ENCODE measurements at regions not wholly inside any gene's neighbourhood (a gene's known extent, or its start where the extent isn't known, plus 50 kb on each side); places are given as distances from the start of the nearest gene placed in this dataset.

DNA sequence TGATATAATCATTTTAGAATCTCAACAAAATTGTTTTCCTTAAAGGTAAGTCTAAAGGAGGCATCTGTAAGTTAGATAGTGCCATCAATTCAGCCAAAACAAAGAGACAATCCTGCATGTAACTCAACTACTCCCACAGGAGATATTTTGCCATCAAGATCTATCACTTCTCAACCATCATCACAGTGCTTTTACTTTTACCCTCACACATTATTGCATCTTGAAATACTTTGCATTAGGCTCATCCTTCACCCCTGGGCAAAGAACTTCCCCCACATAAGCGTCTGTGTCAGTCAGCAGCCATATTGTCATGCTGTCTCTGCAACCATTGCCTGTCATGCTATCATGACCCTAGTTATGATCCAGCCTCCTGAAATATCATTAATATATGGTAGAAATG lies 54.9 kb upstream of the NLGN1 start:
- in situ Hi-C loops (cut with MboI; ENCODE audit: low sequenced_read_pairs, unreplicated experiment): no loop called here
- TF ChIP-seq, protein P1, sequence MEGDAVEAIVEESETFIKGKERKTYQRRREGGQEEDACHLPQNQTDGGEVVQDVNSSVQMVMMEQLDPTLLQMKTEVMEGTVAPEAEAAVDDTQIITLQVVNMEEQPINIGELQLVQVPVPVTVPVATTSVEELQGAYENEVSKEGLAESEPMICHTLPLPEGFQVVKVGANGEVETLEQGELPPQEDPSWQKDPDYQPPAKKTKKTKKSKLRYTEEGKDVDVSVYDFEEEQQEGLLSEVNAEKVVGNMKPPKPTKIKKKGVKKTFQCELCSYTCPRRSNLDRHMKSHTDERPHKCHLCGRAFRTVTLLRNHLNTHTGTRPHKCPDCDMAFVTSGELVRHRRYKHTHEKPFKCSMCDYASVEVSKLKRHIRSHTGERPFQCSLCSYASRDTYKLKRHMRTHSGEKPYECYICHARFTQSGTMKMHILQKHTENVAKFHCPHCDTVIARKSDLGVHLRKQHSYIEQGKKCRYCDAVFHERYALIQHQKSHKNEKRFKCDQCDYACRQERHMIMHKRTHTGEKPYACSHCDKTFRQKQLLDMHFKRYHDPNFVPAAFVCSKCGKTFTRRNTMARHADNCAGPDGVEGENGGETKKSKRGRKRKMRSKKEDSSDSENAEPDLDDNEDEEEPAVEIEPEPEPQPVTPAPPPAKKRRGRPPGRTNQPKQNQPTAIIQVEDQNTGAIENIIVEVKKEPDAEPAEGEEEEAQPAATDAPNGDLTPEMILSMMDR (IDR thresholded peaks at IDR 0.05; ENCODE audit: borderline replicate concordance, control extremely low read depth, extremely low read depth, insufficient read depth, missing control alignments): no peak

DNA sequence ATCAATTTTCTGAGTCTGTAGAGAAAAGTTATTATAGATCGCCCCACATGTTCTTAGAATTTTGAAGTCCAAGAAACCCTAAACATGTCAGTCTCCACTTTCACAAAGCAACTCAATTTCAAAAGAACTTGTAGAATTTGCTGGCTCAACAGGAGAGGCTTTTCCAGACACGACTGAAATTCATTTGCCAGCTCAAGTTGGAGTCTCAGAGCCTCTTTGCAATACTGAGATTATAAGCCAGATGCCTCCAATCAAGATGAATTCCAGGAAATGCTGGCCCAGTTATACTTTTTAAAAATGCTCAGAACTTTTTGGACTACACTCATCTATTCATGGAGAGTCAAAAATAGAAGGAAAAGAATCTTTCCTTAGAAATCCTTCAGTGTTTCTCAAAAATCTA lies 56.9 kb upstream of the NLGN1 start:
- no peak for DNase-seq (ENCODE audit: low spot score)
- TF ChIP-seq, protein P1 (IDR thresholded peaks at IDR 0.05; ENCODE audit: borderline replicate concordance, control extremely low read depth, extremely low read depth, insufficient read depth, missing control alignments): no peak
- in situ Hi-C loops (cut with MboI; ENCODE audit: low sequenced_read_pairs, unreplicated experiment): no loop called here

More for the DNA sequence above, 54.9 kb upstream of the NLGN1 start:
- DNase-seq (ENCODE audit: low spot score): no peak

DNA sequence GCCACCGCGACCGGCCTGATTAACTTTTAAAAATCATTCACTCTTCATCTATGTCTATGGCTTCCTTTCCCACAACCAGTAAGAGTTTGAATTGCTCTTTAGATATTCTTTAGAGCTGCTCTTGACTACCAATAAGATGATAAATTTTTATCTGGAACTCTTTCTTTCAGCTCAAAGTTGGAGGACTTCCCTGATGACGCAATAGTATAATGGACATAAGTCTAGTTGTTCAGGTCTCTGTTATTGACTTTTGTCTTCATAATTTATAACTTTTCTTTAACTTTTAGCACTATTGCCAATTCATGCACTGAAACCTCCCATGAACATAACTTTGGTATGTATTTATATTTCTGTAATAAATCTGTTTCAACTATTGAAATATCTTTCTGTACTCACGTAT lies 61.3 kb upstream of the NLGN1 start:
- TF ChIP-seq, protein P1 (IDR thresholded peaks at IDR 0.05; ENCODE audit: borderline replicate concordance, control extremely low read depth, extremely low read depth, insufficient read depth, missing control alignments): no peak
- DNase-seq (ENCODE audit: low spot score): no peak
- in situ Hi-C loops (cut with MboI; ENCODE audit: low sequenced_read_pairs, unreplicated experiment): no loop called here

DNA sequence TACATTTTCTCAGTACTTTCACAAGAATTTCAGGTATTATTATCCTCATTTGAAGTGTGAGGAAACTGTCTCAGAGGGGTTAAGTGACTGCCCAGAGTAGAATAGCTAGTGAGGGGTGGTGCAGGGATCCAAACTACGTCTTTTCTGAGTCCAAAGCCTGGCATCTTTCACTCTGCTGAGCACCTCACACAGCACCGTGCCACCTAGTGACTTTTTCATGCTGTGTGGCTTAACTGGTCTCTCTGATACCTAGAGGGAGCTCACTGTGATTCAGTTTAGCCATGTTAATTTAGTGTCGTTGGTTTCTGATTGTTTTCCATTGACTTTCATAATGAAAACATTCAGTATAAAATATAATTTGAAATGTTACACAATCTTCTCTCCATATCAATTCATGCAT lies 91.4 kb upstream of the NLGN1 start:
- in situ Hi-C loops (cut with MboI; ENCODE audit: low sequenced_read_pairs, unreplicated experiment): no loop called here
- no peak for DNase-seq (ENCODE audit: low spot score)
- TF ChIP-seq, protein P1 (IDR thresholded peaks at IDR 0.05; ENCODE audit: borderline replicate concordance, control extremely low read depth, extremely low read depth, insufficient read depth, missing control alignments): no peak

DNA sequence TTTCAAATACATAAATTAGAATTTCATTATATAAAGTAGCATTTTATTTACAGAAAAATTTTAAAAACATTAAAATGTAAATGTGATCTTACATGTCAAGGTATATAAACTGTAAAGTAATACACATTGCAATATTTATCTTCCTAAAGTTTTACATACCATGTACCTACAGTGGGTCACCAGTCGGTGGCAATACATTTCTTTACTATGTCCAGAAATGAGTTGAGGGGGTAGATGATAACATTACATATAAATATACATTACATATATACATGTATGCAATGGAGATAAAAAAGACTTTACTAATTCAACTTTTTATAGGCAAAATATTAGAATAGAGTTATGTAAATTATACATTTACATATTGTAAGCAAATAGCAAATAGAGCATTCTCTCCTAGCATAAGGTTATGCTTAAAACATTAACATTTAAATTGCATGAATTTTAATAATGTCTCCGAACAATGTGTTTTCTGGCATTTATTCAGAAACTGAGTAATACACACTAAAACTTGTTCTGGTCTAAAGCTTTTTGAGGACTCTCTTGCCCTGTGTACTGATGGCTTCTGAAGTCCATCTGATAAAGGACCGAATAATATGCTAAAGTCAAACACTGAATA lies 93.3 kb upstream of the NLGN1 start:
- in situ Hi-C loops (cut with MboI; ENCODE audit: low sequenced_read_pairs, unreplicated experiment): no loop called here
- TF ChIP-seq, protein P1 (IDR thresholded peaks at IDR 0.05; ENCODE audit: borderline replicate concordance, control extremely low read depth, extremely low read depth, insufficient read depth, missing control alignments): no peak
- no peak for DNase-seq (ENCODE audit: low spot score)

DNA sequence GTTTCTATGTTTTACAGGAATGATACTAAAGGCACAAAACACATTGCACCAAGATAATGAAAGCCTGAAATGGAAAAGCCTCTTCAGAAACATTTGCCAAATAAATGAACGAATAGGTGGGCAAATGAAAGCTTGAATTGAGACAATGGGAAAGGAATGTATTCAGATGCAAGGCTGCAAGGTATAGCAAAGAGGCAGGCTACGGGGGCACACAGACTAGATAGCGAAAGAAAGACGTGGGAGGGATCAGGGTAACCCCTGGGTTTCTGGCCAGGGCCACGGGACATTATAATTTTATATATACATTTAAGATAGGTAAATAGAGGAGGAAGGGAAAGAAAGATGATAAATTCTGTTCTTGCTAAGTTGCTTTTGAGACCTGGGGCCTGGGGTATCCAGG lies 95.9 kb upstream of the NLGN1 start:
- in situ Hi-C loops (cut with MboI; ENCODE audit: low sequenced_read_pairs, unreplicated experiment): no loop called here
- TF ChIP-seq, protein P1 (IDR thresholded peaks at IDR 0.05; ENCODE audit: borderline replicate concordance, control extremely low read depth, extremely low read depth, insufficient read depth, missing control alignments): no peak
- DNase-seq (ENCODE audit: low spot score): no peak
